HG03280 (cell line): ENCODE measurements at regions not wholly inside any gene's neighbourhood (a gene's known extent, or its start where the extent isn't known, plus 50 kb on each side); places are given as distances from the start of the nearest gene placed in this dataset.
A peak's percentile ranks its signal among the peaks of the same experiment; 100 is the strongest.

Source experiments
- ATAC-seq: cut with Tn5 transposase; IDR thresholded peaks from one replicate; pipeline ENCODE4 v1.9.1; 2021; ENCODE audit warnings: mild to moderate bottlenecking, moderate library complexity; ENCODE audit not compliant: unreplicated experiment

- ATAC-seq = no peak
Measured at GRCh38 chr13:74820809-74821208, 661.2 kb downstream of the TBC1D4 start.

- ATAC-seq = no peak
Measured at GRCh38 chr13:74819549-74819948, 662.4 kb downstream of the TBC1D4 start.

GRCh38 chr13:74816737-74817136, 665.2 kb downstream of the TBC1D4 start:
- no peak for ATAC-seq

GRCh38 chr13:74796157-74796556, 662.0 kb upstream of the KLF12 start:
- no peak for ATAC-seq

GRCh38 chr13:74795526-74795925, 661.3 kb upstream of the KLF12 start:
- no peak for ATAC-seq

GRCh38 chr13:74794582-74794981, 660.4 kb upstream of the KLF12 start:
- no peak for ATAC-seq

- ATAC-seq = no peak
Measured at GRCh38 chr13:74794147-74794546, 659.9 kb upstream of the KLF12 start.

GRCh38 chr13:74784959-74785358, 650.8 kb upstream of the KLF12 start:
- no peak for ATAC-seq

- no peak for ATAC-seq
Measured at GRCh38 chr13:74778946-74779345, 644.7 kb upstream of the KLF12 start.

- ATAC-seq = no peak
Measured at GRCh38 chr13:74778087-74778486, 643.9 kb upstream of the KLF12 start.

- no peak for ATAC-seq
Measured at GRCh38 chr13:74774264-74774663, 640.1 kb upstream of the KLF12 start.

GRCh38 chr13:74773248-74773647, 639.0 kb upstream of the KLF12 start:
- no peak for ATAC-seq

- ATAC-seq = no peak
Measured at GRCh38 chr13:74771964-74772363, 637.8 kb upstream of the KLF12 start.

- no peak for ATAC-seq
Measured at GRCh38 chr13:74770361-74770760, 636.2 kb upstream of the KLF12 start.

GRCh38 chr13:74769333-74769732, 635.1 kb upstream of the KLF12 start:
- ATAC-seq = no peak

- ATAC-seq = no peak
Measured at GRCh38 chr13:74768521-74769085, 634.4 kb upstream of the KLF12 start.

GRCh38 chr13:74767050-74767449, 632.8 kb upstream of the KLF12 start:
- no peak for ATAC-seq

- no peak for ATAC-seq
Measured at GRCh38 chr13:74765955-74766354, 631.8 kb upstream of the KLF12 start.

GRCh38 chr13:74761801-74762757, 627.9 kb upstream of the KLF12 start:
- no peak for ATAC-seq

GRCh38 chr13:74758188-74758587, 624.0 kb upstream of the KLF12 start:
- ATAC-seq = no peak

GRCh38 chr13:74755065-74755464, 620.9 kb upstream of the KLF12 start:
- peak; percentile 30 for ATAC-seq

GRCh38 chr13:74751739-74752138, 617.5 kb upstream of the KLF12 start:
- ATAC-seq = no peak
